ENCODE measurements at regions not wholly inside any gene's neighbourhood (a gene's known extent, or its start where the extent isn't known, plus 50 kb on each side); places are given as distances from the start of the nearest gene placed in this dataset.

DNA sequence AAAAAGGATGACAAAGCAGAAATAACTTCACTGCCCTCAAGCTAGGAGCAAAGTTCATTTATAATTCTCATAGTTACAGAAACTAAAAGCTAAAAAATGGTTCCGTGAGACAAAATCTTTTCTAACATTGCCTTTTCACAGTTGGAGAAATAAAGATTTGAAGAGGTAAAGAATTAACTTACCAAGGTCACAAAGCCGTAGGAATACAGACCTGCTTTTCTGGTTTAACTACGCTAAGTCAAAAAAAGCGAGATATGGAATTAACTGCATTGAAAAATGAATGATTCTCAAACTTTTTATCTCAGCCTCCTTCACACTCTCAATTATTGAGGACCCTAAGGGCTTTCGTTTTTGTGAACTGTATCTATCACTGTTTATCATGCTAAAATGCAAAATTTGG lies 95.3 kb downstream of the SLC17A6 start:
- Histone ChIP-seq H3K4me3 (ENCODE audit: low read length) (peak overlapping the region; percentile 57), H3K36me3 (ENCODE audit: insufficient read depth, low read length) (no peaks in the 10 kb centered on the region), H3K27me3 (ENCODE audit: insufficient read depth, low read depth, low read length) (no peaks in the 10 kb centered on the region), H3K79me2 (replicated peaks; ENCODE audit: insufficient read depth, low read length) (no peaks in the 10 kb centered on the region), H3K9ac (ENCODE audit: low read length) (no peak overlapping the region), H3F3A (ENCODE audit: insufficient read depth, low read length, poor library complexity, severe bottlenecking) (no peaks in the 10 kb centered on the region), H3K4me2 (ENCODE audit: low read length) (no peak overlapping the region), H2AFZ (ENCODE audit: low read depth, low read length) (no peak overlapping the region), H3K9me3 (ENCODE audit: low read length) (no peaks in the 10 kb centered on the region), H4K20me1 (ENCODE audit: insufficient read depth) (no peaks in the 10 kb centered on the region), H3K9me2 (ENCODE audit: insufficient read depth, low read length) (no peaks in the 10 kb centered on the region), H3K27ac (ENCODE audit: low read length) (peak overlapping the region; percentile 59)
- TF ChIP-seq POLR2AphosphoS5 (IDR thresholded peaks at IDR 0.05) = no peak
- TF ChIP-seq, protein P1, sequence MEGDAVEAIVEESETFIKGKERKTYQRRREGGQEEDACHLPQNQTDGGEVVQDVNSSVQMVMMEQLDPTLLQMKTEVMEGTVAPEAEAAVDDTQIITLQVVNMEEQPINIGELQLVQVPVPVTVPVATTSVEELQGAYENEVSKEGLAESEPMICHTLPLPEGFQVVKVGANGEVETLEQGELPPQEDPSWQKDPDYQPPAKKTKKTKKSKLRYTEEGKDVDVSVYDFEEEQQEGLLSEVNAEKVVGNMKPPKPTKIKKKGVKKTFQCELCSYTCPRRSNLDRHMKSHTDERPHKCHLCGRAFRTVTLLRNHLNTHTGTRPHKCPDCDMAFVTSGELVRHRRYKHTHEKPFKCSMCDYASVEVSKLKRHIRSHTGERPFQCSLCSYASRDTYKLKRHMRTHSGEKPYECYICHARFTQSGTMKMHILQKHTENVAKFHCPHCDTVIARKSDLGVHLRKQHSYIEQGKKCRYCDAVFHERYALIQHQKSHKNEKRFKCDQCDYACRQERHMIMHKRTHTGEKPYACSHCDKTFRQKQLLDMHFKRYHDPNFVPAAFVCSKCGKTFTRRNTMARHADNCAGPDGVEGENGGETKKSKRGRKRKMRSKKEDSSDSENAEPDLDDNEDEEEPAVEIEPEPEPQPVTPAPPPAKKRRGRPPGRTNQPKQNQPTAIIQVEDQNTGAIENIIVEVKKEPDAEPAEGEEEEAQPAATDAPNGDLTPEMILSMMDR (IDR thresholded peaks at IDR 0.05; ENCODE audit: poor library complexity, severe bottlenecking) = no peak
- no peak for TF ChIP-seq SMC3 (conservative IDR thresholded peaks at IDR 0.05; ENCODE audit: poor library complexity)
- TF ChIP-seq MXI1 (conservative IDR thresholded peaks at IDR 0.05; ENCODE audit: poor library complexity, severe bottlenecking) = no peak
- TF ChIP-seq RAD21 (conservative IDR thresholded peaks at IDR 0.05) = no peak
- TF ChIP-seq, protein P2, sequence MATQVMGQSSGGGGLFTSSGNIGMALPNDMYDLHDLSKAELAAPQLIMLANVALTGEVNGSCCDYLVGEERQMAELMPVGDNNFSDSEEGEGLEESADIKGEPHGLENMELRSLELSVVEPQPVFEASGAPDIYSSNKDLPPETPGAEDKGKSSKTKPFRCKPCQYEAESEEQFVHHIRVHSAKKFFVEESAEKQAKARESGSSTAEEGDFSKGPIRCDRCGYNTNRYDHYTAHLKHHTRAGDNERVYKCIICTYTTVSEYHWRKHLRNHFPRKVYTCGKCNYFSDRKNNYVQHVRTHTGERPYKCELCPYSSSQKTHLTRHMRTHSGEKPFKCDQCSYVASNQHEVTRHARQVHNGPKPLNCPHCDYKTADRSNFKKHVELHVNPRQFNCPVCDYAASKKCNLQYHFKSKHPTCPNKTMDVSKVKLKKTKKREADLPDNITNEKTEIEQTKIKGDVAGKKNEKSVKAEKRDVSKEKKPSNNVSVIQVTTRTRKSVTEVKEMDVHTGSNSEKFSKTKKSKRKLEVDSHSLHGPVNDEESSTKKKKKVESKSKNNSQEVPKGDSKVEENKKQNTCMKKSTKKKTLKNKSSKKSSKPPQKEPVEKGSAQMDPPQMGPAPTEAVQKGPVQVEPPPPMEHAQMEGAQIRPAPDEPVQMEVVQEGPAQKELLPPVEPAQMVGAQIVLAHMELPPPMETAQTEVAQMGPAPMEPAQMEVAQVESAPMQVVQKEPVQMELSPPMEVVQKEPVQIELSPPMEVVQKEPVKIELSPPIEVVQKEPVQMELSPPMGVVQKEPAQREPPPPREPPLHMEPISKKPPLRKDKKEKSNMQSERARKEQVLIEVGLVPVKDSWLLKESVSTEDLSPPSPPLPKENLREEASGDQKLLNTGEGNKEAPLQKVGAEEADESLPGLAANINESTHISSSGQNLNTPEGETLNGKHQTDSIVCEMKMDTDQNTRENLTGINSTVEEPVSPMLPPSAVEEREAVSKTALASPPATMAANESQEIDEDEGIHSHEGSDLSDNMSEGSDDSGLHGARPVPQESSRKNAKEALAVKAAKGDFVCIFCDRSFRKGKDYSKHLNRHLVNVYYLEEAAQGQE (IDR thresholded peaks at IDR 0.05; ENCODE audit: borderline replicate concordance) = no peak
- no peak for TF ChIP-seq EZH2 (IDR thresholded peaks at IDR 0.05; ENCODE audit: borderline replicate concordance, insufficient read depth, low read length, poor library complexity, severe bottlenecking)
- TF ChIP-seq TAF1 (IDR thresholded peaks at IDR 0.05; ENCODE audit: low read depth) = no peak

DNA sequence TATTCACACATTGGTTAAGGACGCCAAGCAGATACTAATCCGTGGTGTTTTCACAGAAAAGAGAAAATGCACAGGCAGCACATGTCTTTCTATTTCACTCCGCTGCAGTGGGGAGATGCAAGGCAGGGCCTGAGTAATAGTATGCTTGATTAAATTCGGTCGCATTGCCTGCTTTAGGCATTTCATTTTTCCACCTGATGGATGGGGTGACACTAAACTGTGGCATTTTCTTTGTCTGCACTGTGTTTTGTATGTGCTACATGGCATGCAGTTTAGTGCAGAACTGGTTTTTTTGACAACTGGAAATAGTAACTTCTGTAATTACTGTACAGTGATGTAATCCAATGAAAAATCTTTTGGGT lies 94.9 kb downstream of the SLC17A6 start:
- Histone ChIP-seq H3K27me3 (ENCODE audit: insufficient read depth, low read depth, low read length) (no peaks in the 10 kb centered on the region), H3K79me2 (replicated peaks; ENCODE audit: insufficient read depth, low read length) (no peaks in the 10 kb centered on the region), H3K9ac (ENCODE audit: low read length) (peak overlapping the region; percentile 43), H3F3A (ENCODE audit: insufficient read depth, low read length, poor library complexity, severe bottlenecking) (no peaks in the 10 kb centered on the region), H3K4me3 (ENCODE audit: low read length) (peak overlapping the region; percentile 57), H3K4me2 (ENCODE audit: low read length) (no peak overlapping the region), H4K20me1 (ENCODE audit: insufficient read depth) (no peaks in the 10 kb centered on the region), H3K9me2 (ENCODE audit: insufficient read depth, low read length) (no peaks in the 10 kb centered on the region), H3K9me3 (ENCODE audit: low read length) (no peaks in the 10 kb centered on the region), H3K36me3 (ENCODE audit: insufficient read depth, low read length) (no peaks in the 10 kb centered on the region), H2AFZ (ENCODE audit: low read depth, low read length) (no peak overlapping the region), H3K27ac (ENCODE audit: low read length) (peak overlapping the region; percentile 59)
- TF ChIP-seq, protein P2 (IDR thresholded peaks at IDR 0.05; ENCODE audit: borderline replicate concordance) = no peak

Data from neural cell (in vitro differentiated cells).